Pulmonary artery endothelial cell (primary cell): ENCODE measurements at regions not wholly inside any gene's neighbourhood (a gene's known extent, or its start where the extent isn't known, plus 50 kb on each side); places are given as distances from the start of the nearest gene placed in this dataset.
"Not testable (repeated sequence)": the region's sequence is repeated elsewhere in the genome, so short reads cannot be mapped to it uniquely, and the experiment has no call there.

Source experiments
- DNase-seq: peaks from one replicate; pipeline ENCODE4 v3.0.0-alpha.2; 2011; ENCODE audit warnings: low read depth, low spot score

GRCh38 chr7:57060506-57060905 lies 71.7 kb downstream of the ZNF479 start:
- DNase-seq: not testable (repeated sequence)

DNA sequence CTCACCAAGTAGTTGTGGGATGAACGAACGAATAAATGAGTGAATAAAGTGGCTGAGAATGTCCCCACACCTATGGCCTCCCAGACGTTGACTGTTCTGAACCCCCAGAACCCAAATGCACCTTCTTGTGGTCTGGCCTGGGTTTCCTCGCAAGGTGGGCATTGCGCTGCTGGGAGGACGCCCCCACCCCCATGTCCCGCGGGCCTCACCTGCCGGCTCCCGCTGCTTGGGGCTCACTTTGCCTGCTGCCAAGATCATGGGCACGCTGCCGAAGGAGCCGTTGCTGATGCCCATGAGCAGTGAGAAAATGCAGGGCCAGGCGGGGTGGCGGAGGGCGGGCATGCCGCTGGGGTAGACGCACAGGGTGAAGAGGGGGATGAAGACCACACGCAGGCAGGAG lies 115.9 kb downstream of the ZNF479 start:
- not testable (repeated sequence) for DNase-seq

GRCh38 chr7:57013707-57014106 lies 118.5 kb downstream of the ZNF479 start:
- DNase-seq: not testable (repeated sequence)

GRCh38 chr7:57012907-57013306 lies 119.3 kb downstream of the ZNF479 start:
- DNase-seq: not testable (repeated sequence)

- not testable (repeated sequence) for DNase-seq
Observed at GRCh38 chr7:57009230-57009629, 123.0 kb downstream of the ZNF479 start.

- not testable (repeated sequence) for DNase-seq
Observed at GRCh38 chr7:57005974-57006373, 126.3 kb downstream of the ZNF479 start.

DNA sequence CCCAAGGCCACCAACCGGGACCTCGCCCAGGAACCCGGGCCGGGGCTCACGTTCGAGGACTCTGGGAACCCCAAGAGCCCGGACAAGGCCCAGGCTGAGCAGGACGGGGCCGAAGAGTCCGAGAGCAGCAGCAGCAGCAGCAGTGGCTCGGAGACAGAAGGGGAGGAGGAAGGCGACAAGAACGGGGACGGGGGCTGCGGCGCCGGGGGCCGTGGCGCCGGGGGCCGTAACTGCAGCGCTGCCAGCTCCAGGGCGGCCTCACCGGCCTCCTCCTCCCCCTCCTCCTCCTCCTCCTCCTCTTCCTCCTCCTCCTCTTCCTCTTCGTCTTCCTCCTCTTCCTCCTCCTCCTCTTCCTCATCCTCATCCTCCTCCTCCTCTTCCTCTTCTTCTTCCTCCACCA lies 128.4 kb downstream of the ZNF479 start:
- DNase-seq: not testable (repeated sequence)

DNA sequence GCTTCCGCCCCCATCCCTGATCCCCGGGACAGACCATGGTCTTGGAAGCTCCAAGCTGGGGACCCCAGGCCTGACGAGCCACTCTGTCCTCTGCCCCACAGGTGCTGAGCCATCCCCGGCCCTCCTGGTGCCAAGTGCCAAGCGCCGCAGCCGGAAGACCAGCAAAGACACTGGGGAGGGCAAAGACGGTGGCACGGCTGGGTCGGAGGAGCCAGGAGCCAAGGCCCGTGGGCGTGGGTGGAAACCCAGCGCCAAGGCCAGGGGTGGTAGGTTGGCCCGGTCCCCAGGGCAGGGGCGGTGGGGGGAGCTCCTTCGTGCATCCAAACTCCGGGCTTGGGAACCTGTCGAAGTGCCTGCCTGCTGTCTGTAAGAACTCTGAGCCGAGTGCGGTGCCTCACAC lies 130.3 kb downstream of the ZNF479 start:
- not testable (repeated sequence) for DNase-seq

DNA sequence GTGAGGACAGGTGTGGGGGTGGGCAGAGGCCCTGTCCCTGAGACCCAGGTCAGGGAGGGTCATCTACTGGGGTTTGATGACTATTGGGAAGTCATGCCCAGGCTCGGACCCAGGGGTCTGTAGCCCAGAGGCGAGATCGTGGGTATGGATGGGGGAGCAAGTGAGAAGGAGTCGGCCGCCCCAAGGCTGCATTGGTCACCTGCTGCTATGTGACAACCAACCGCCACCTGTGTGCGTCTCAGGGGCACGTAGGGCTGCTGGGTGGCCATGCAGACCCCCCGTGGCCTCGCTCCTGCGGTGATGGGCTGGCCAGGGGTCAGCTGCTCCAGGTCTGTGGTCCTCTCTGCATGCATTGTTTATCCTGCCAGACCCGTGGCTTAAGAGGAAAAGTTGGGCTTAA lies 138.5 kb downstream of the ZNF479 start:
- DNase-seq: not testable (repeated sequence)

DNA sequence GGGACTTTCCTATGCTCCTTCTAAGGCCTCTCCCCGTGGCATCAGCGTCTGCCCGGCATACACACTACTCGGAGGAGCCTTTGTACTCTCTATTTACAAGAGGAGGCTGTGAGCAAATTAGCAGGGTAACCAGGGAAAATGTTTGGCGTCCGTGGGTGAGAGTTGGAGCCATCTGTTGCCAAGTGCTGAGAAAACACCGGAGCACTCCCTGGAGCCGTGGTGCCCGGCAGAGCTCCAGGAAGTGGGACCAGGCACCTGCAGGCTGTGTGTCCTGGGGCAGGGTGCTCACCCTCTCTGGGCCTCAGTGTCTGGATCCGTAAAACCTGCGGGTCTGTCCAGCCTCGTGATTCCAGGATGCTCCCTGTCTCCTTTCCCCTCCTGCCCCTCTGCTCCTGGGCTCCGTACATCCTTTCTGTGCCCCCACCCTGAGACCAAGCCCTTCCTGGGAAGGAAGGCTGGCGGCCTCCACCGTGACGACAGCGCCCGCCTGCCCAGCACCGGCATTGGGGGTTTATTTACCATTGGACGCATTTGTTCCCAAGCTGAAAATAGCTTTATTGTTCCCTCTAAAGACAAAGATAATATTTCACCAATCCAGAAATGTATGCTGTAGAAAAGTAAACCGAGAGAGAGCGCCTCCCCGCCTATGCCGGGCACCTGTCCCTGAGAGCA lies 174.4 kb downstream of the ZNF479 start:
- DNase-seq: not testable (repeated sequence)

- not testable (repeated sequence) for DNase-seq
Observed at GRCh38 chr7:56957086-56957485, 175.2 kb downstream of the ZNF479 start.

DNA sequence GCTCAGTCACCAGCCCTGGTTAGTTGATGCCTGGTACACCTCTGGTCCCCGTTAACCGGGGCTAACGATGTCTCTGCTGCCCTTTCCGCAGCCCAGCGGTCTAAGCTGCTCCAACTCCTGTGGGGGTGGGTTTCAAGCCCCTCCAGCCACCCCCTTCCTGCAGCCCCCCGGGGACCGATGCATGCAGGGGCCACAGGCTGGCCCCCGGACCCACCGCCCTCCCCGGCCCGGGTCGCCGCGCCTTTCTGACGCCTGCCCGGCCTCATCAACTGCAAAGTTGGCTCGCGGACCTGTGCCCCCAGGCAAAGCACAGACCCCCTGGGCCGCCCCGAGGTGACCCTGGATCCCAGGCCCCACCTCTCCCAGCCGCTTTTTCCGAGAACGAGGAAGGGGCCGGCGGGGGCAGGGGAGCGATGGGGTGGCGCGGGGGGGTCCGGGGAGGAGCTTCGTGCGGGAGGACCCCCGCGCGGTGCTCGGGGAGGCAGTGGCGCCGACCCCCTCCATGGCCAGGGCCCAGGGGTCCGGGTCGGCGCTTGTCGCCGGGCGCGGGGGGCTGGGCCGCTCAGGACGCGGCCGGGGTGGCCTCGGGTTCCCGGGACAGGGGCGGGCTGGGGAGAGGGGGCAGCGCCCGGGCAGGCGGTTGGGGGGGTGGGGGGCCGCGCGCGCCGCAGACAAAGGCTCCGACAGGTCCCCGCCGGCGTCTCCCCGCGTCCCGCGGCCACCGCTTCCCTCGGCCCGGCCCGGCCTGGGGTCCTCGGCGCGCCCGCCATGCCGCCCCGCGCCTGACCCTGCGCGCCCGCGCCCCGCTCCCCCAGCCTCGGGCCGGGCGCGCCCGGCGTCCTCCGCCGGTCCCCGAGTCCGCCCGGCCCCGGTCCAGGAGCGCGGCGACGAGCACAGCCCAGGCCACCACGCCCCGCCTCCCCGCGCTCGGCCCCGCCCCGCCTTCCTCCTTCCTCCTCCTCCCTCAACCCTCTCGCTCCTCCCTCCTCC lies 183.6 kb downstream of the ZNF479 start:
- not testable (repeated sequence) for DNase-seq

DNA sequence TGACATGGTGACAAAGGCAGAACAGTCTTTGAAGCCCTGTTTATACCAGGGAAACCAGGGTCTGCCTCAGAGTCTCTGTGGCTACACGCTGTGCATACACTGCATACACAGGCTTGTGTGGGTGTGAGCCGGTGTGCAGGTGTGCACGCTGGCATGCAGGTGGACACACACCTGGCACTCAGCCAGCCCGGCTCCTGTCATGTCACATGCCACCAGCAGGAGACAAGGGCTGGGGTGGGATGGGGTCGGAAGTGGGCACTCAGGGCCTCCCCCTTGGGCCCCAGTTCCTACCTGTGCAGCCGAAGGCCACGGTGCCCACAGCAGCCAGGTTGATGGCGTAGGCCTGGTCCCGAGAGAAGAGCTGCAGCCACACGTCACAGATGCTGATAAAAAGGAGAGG lies 192.2 kb downstream of the ZNF479 start:
- DNase-seq: peak; percentile 0

DNA sequence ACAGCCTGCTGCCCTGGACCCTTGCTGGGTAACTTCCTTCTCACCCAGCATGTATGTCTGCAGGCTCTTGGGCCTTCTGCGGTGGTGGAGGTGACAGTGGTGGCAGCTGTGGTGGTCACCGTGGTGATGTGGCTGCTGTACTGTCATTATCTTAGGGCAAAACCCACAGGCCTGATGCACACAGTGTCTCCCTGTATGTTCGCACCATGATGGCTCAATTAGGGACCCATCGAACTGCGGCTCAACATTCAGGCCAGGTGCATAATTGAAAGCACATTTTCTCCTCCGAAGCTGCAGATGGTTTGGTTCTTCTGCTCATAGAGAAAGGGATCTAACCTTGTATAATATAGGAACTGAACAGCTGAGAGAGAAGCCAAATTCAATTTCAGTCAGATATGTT lies 208.3 kb downstream of the ZNF479 start:
- not testable (repeated sequence) for DNase-seq

- not testable (repeated sequence) for DNase-seq
Observed at GRCh38 chr7:56910973-56911372, 221.3 kb downstream of the ZNF479 start.

- not testable (repeated sequence) for DNase-seq
Observed at GRCh38 chr7:56889454-56889853, 242.8 kb downstream of the ZNF479 start.

DNA sequence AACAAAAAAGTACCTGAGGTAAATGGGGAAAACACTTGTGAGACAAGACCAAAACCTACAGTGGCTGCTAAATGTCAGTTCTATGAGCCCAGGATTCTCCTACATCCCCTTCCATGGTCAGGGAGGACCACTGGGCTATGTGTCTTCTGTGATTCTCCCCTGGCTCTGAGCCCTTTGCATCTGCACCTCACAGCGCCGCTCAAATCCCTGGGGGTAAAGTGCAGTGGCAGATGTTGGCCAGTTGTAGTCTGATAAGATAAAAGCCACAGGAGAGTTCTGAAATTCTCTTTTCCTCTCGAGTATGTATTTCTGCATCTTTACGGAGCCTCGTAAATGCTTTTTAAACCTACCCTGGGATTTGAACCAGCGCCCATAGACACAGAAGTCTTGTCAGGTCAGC lies 247.1 kb downstream of the ZNF479 start:
- DNase-seq: not testable (repeated sequence)

GRCh38 chr7:56882318-56882717 lies 249.9 kb downstream of the ZNF479 start:
- DNase-seq: not testable (repeated sequence)
